Parathyroid adenoma (tissue), 2 donors: ENCODE measurements at regions not wholly inside any gene's neighbourhood (a gene's known extent, or its start where the extent isn't known, plus 50 kb on each side); places are given as distances from the start of the nearest gene placed in this dataset.

Source experiments
- H2AFZ ChIP-seq: fragments of 300-600 bp; sonication (generic); one replicate; pipeline ENCODE4 v1.7.0; 2017; ENCODE audit warnings: antibody characterized with exemption, mild to moderate bottlenecking
- H3K27ac ChIP-seq: fragments of 300-600 bp; sonication (generic); one replicate; pipeline ENCODE4 v1.7.0; 2017
- H3K27me3 ChIP-seq: fragments of 300-600 bp; sonication (generic); one replicate; pipeline ENCODE4 v1.7.0; 2017; ENCODE audit warnings: low read length; ENCODE audit not compliant: control insufficient read depth, insufficient read depth
- H3K36me3 ChIP-seq: fragments of 300-600 bp; sonication (generic); one replicate; pipeline ENCODE4 v1.7.0; 2017; ENCODE audit warnings: low read length; ENCODE audit not compliant: control insufficient read depth, insufficient read depth
- H3K4me1 ChIP-seq: fragments of 300-600 bp; sonication (generic); one replicate; pipeline ENCODE4 v1.7.0; 2017; ENCODE audit warnings: control low read depth
- H3K4me2 ChIP-seq: fragments of 300-600 bp; sonication (generic); one replicate; pipeline ENCODE4 v1.7.0; 2017; ENCODE audit warnings: low read length
- H3K4me3 ChIP-seq: fragments of 300-600 bp; sonication (generic); one replicate; pipeline ENCODE4 v1.7.0; 2017; ENCODE audit warnings: low read depth, low read length
- H3K79me2 ChIP-seq: fragments of 300-600 bp; sonication (generic); one replicate; pipeline ENCODE4 v1.7.0; 2017; ENCODE audit warnings: control low read depth
- H3K9ac ChIP-seq: fragments of 300-600 bp; sonication (generic); one replicate; pipeline ENCODE4 v1.7.0; 2017; ENCODE audit warnings: mild to moderate bottlenecking
- H3K9me3 ChIP-seq: fragments of 300-600 bp; sonication (generic); one replicate; pipeline ENCODE4 v1.7.0; 2017; ENCODE audit warnings: low read length; ENCODE audit not compliant: control insufficient read depth
- TF ChIP-seq, protein P1 (sequence below): fragments of 300-600 bp; sonication (generic); IDR thresholded peaks from one replicate; pipeline ENCODE4 v1.7.0; 2017; ENCODE audit warnings: antibody characterized with exemption, mild to moderate bottlenecking
- donor health status: primary hyperparathyroidism.

- no peak overlapping the region for H3K9ac ChIP-seq
- H3K4me1 ChIP-seq: no peaks in the 10 kb centered on the region
- H3K9me3 ChIP-seq: no peaks in the 10 kb centered on the region
- TF ChIP-seq, protein P1, sequence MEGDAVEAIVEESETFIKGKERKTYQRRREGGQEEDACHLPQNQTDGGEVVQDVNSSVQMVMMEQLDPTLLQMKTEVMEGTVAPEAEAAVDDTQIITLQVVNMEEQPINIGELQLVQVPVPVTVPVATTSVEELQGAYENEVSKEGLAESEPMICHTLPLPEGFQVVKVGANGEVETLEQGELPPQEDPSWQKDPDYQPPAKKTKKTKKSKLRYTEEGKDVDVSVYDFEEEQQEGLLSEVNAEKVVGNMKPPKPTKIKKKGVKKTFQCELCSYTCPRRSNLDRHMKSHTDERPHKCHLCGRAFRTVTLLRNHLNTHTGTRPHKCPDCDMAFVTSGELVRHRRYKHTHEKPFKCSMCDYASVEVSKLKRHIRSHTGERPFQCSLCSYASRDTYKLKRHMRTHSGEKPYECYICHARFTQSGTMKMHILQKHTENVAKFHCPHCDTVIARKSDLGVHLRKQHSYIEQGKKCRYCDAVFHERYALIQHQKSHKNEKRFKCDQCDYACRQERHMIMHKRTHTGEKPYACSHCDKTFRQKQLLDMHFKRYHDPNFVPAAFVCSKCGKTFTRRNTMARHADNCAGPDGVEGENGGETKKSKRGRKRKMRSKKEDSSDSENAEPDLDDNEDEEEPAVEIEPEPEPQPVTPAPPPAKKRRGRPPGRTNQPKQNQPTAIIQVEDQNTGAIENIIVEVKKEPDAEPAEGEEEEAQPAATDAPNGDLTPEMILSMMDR: no peak
- H3K4me2 ChIP-seq: no peak overlapping the region
- no peaks in the 10 kb centered on the region for H3K36me3 ChIP-seq
- no peak overlapping the region for H2AFZ ChIP-seq
- H3K79me2 ChIP-seq: no peaks in the 10 kb centered on the region
- no peak overlapping the region for H3K27ac ChIP-seq
- no peak overlapping the region for H3K4me3 ChIP-seq
- no peaks in the 10 kb centered on the region for H3K27me3 ChIP-seq
Observed at GRCh38 chrX:134162032-134162431, 75.0 kb upstream of the CCDC160 start.

DNA sequence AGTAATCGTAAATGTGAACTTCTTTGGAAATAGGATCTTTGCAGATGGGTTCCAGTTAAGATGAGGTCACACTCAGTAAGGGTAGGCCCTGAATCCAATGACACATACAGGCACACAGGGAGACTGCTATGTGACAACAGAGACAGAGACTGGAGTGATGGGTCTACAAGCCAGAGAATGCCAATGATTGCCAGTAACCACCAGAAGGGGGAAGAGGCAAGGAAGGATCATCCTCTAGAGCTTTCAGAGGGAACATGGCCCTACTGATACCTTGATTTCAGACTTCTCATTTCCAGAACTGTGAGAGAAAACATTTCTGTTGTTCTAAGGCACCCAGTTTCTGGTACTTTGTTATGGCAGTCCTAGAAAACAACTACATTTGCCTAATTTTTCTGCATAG, 73.1 kb upstream of the CCDC160 start:
- TF ChIP-seq, protein P1: no peak
- Histone ChIP-seq H3K9ac (no peak overlapping the region), H3K36me3 (no peaks in the 10 kb centered on the region), H2AFZ (no peak overlapping the region), H3K4me2 (no peak overlapping the region), H3K79me2 (no peaks in the 10 kb centered on the region), H3K9me3 (no peaks in the 10 kb centered on the region), H3K4me1 (no peaks in the 10 kb centered on the region), H3K4me3 (no peak overlapping the region), H3K27me3 (no peaks in the 10 kb centered on the region), H3K27ac (no peak overlapping the region)

- Histone ChIP-seq H3K27me3 (no peaks in the 10 kb centered on the region), H3K4me1 (no peaks in the 10 kb centered on the region), H3K79me2 (no peaks in the 10 kb centered on the region), H3K27ac (no peak overlapping the region), H3K9ac (no peak overlapping the region), H2AFZ (no peak overlapping the region), H3K9me3 (no peaks in the 10 kb centered on the region), H3K4me3 (no peak overlapping the region), H3K4me2 (no peak overlapping the region), H3K36me3 (no peaks in the 10 kb centered on the region)
- TF ChIP-seq, protein P1: no peak
Observed at GRCh38 chrX:134167591-134168203, 69.3 kb upstream of the CCDC160 start.

GRCh38 chrX:134171661-134172587, 65.1 kb upstream of the CCDC160 start:
- H3K79me2 ChIP-seq: no peaks in the 10 kb centered on the region
- no peaks in the 10 kb centered on the region for H3K27me3 ChIP-seq
- H3K9ac ChIP-seq: no peak overlapping the region
- H3K4me3 ChIP-seq: peak overlapping the region; percentile 44
- peak overlapping the region; percentile 66 for H3K4me2 ChIP-seq
- H2AFZ ChIP-seq: peak overlapping the region; percentile 64
- TF ChIP-seq, protein P1: no peak
- H3K4me1 ChIP-seq: no peaks in the 10 kb centered on the region
- no peak overlapping the region for H3K27ac ChIP-seq
- no peaks in the 10 kb centered on the region for H3K36me3 ChIP-seq
- H3K9me3 ChIP-seq: no peaks in the 10 kb centered on the region
